ENCODE measurements at regions not wholly inside any gene's neighbourhood (a gene's known extent, or its start where the extent isn't known, plus 50 kb on each side); places are given as distances from the start of the nearest gene placed in this dataset.
A peak's percentile ranks its signal among the peaks of the same experiment; 100 is the strongest.

DNA sequence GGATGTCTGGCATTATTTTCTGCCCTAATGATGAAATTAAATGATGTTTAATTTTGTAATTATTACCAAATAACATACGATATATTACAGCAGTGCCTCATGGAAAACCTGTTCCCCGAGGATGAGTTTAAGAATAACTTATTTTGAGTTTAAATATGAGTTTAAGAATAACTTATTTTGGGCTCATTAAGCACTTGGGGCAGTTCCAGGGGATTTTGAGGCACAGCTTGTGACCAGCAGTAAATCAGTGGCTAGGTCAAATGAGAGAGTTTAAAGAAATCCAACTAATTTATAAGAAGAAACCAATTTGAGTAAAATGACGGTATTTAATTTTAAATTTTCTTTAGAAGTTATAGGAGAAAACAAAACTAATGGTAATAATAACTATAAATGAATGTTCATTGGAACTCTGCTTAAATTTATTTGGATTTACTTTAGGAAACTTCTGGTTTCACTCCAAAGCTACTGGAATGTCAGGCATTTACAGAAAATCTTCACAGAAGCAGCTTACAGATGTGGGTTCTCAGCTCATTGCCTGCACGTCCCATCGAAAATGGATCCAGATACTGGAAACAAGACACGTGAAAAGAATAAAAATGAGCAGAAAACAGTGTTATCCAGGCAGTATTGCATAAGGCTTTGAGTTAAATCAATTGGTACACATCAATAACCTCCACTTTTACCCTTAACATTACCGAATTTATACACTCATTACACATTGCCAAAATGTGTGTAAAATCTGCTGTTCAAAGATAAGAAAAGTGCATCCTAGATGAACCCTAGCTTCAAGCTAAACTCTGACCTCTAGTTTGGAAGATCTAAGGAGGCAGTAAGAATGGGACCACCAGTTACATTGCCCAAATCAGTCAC is 784.5 kb upstream of the IGFBP3 start:
- H3K36me3 ChIP-seq (ENCODE audit: control insufficient read depth in 2 of 4, insufficient read depth in 4 of 4, low read length in 3 of 4): no peaks in the 10 kb centered on the region
- H3K9ac ChIP-seq (replicated peaks in 1 of 4; ENCODE audit: extremely low read depth in 1 of 4, low read depth in 3 of 4, low read length in 3 of 4): no peak overlapping the region
- no peak overlapping the region for H4K8ac ChIP-seq (ENCODE audit: extremely low read depth, insufficient read depth, low read length)
- no peaks in the 10 kb centered on the region for H3K23me2 ChIP-seq (ENCODE audit: low read depth, low read length)
- H2BK5ac ChIP-seq (ENCODE audit: low read depth, low read length): no peak overlapping the region
- ChIA-PET CTCF (ENCODE audit: partially characterized antibody) (interaction anchor here (0.8 to 1.9 kb wide), 3 partner anchors 9 to 783 kb away, joined by 3 to 7 read pairs (median 4); no protein-coding TSS in a partner anchor), POLR2A (ENCODE audit: partially characterized antibody) (no interaction called here)
- H4K20me1 ChIP-seq (replicated peaks in 1 of 2; ENCODE audit: control insufficient read depth in 1 of 2, insufficient read depth in 2 of 2, low read length in 2 of 2): no peaks in the 10 kb centered on the region
- FAIRE-seq (no peak), DNase-seq (ENCODE audit: low read depth in 1 of 2, low spot score in 2 of 2) (no peak)
- no peak overlapping the region for H2BK15ac ChIP-seq (ENCODE audit: low read length)
- H2BK20ac ChIP-seq (ENCODE audit: low read length): no peak overlapping the region
- H4K5ac ChIP-seq (ENCODE audit: insufficient read length, low read depth, low read length): no peak overlapping the region
- 92% methylated on average over 7 of the region's 7 CpGs; no CpG with 5 or more reads in 1 of the 2 experiments for WGBS, 2 experiments (ENCODE audit: extremely low coverage in 1 of 2, insufficient coverage in 1 of 2, insufficient read length in 1 of 2, insufficient replicate concordance in 2 of 2, low coverage in 1 of 2, low lambda C conversion rate in 2 of 2, missing lambda C conversion rate in 1 of 2)
- H3K79me1 ChIP-seq (ENCODE audit: low read depth, low read length): no peaks in the 10 kb centered on the region
- H3K14ac ChIP-seq (ENCODE audit: insufficient read length): no peak overlapping the region
- peak overlapping the region; percentile 63 for H2AFZ ChIP-seq (ENCODE audit: low read length)
- no peaks in the 10 kb centered on the region for H3K27me3 ChIP-seq (replicated peaks in 1 of 4; ENCODE audit: control insufficient read depth in 3 of 4, extremely low read depth in 1 of 4, insufficient read depth in 3 of 4, low read length in 3 of 4)
- H3K56ac ChIP-seq (replicated peaks; ENCODE audit: insufficient read length, low read depth, low read length): no peak overlapping the region
- no peak overlapping the region for H3K23ac ChIP-seq (ENCODE audit: insufficient read length)
- H3K4me3 ChIP-seq (ENCODE audit: extremely low read depth in 1 of 4, insufficient read depth in 2 of 4, low read depth in 3 of 4, low read length in 4 of 4): no peak overlapping the region
- no peak overlapping the region for H2BK120ac ChIP-seq (replicated peaks; ENCODE audit: low read depth, low read length)
- no peak overlapping the region for H3K4me2 ChIP-seq (ENCODE audit: insufficient read depth in 1 of 2, low read depth in 2 of 2, low read length in 2 of 2)
- no peak overlapping the region for H3K27ac ChIP-seq (ENCODE audit: low read depth, low read length)
- H2AK5ac ChIP-seq (ENCODE audit: low read depth, low read length): no peak overlapping the region
- H2BK12ac ChIP-seq (ENCODE audit: low read depth, low read length): no peak overlapping the region
- H3K4me1 ChIP-seq (replicated peaks in 1 of 4; ENCODE audit: control insufficient read depth in 3 of 4, insufficient read depth in 4 of 4, low read length in 3 of 4): peaks cover 0 to 3% (median 0%) of the 10 kb centered on the region in 4 experiments; a peak in 2 of 7 replicates
- no peak overlapping the region for H4K91ac ChIP-seq (replicated peaks; ENCODE audit: insufficient read length, low read length)
- H3K18ac ChIP-seq (ENCODE audit: extremely low read depth, low read length): no peak overlapping the region
- H3K4ac ChIP-seq (replicated peaks; ENCODE audit: insufficient read length, low read depth, low read length): no peak overlapping the region
- H3K79me2 ChIP-seq (ENCODE audit: control insufficient read depth in 1 of 2, insufficient read depth in 2 of 2, low read length in 2 of 2): no peaks in the 10 kb centered on the region
- H3K9me3 ChIP-seq (ENCODE audit: insufficient read depth in 2 of 2, low read depth in 1 of 2, low read length in 1 of 2): peaks cover 0 to 3% of the 10 kb centered on the region in 2 experiments; a peak in 1 of 4 replicates
- TF ChIP-seq CREB1 (IDR thresholded peaks at IDR 0.05) (no peak), EP300 (IDR thresholded peaks at IDR 0.05; ENCODE audit: borderline replicate concordance in 1 of 2, low read depth in 2 of 2, low read length in 2 of 2) (no peak), EZH2 (IDR thresholded peaks at IDR 0.05; ENCODE audit: low read depth, low read length, severe bottlenecking) (no peak), RXRA (IDR thresholded peaks at IDR 0.05; ENCODE audit: insufficient read depth, low read depth, low read length) (no peak), SP4 (IDR thresholded peaks at IDR 0.05; ENCODE audit: low read length) (no peak), MAFK (IDR thresholded peaks at IDR 0.05; ENCODE audit: low read depth, low read length) (no peak), TCF12 (IDR thresholded peaks at IDR 0.05; ENCODE audit: low read depth, low read length) (no peak), HDAC2 (IDR thresholded peaks at IDR 0.05; ENCODE audit: borderline replicate concordance in 1 of 2, low read depth in 2 of 2, low read length in 2 of 2) (no peak), ASH2L (IDR thresholded peaks at IDR 0.05; ENCODE audit: low read length) (no peak), BACH1 (IDR thresholded peaks at IDR 0.05; ENCODE audit: low read length) (no peak), NANOG (IDR thresholded peaks at IDR 0.05; ENCODE audit: insufficient read depth, low read depth, low read length, poor library complexity, severe bottlenecking) (no peak), ZNF274 (IDR thresholded peaks at IDR 0.05; ENCODE audit: borderline replicate concordance, extremely low read depth, low read length) (no peak)

Measured in H1 (cell line).